PFSK-1 (cell line): ENCODE measurements at regions not wholly inside any gene's neighbourhood (a gene's known extent, or its start where the extent isn't known, plus 50 kb on each side); places are given as distances from the start of the nearest gene placed in this dataset.

Source experiments
- FOXP2 ChIP-seq: optimal IDR thresholded peaks from 2 replicates; pipeline ENCODE3; 2011; ENCODE audit warnings: borderline replicate concordance, control low read depth, inconsistent platforms; ENCODE audit not compliant: insufficient read depth; ENCODE audit errors: extremely low read length, extremely low read depth
- POLR2AphosphoS5 ChIP-seq: IDR thresholded peaks from 2 replicates; pipeline ENCODE4 v1.6.1; 2012; ENCODE audit warnings: low read depth, mild to moderate bottlenecking, control low read depth, low read length, moderate library complexity
- TAF1 ChIP-seq: IDR thresholded peaks from 2 replicates; pipeline ENCODE4 v1.6.1; 2012; ENCODE audit warnings: low read length, control low read depth, borderline replicate concordance; ENCODE audit not compliant: insufficient read depth
- TF ChIP-seq, protein P1 (sequence below), 2 experiments: IDR thresholded peaks; 2 replicates each; pipeline versions ENCODE4 v1.6.1 to v1.8.0; 2011 to 2012; ENCODE audit warnings: low read depth in 2 of 2, low read length in 2 of 2, control low read depth in 1 of 2, inconsistent platforms in 1 of 2, mild to moderate bottlenecking in 1 of 2, moderate library complexity in 1 of 2; ENCODE audit not compliant: insufficient read depth in 1 of 2

GRCh38 chr5:74464512-74465209 is 175.9 kb downstream of the ENC1 start:
- TF ChIP-seq, protein P1, sequence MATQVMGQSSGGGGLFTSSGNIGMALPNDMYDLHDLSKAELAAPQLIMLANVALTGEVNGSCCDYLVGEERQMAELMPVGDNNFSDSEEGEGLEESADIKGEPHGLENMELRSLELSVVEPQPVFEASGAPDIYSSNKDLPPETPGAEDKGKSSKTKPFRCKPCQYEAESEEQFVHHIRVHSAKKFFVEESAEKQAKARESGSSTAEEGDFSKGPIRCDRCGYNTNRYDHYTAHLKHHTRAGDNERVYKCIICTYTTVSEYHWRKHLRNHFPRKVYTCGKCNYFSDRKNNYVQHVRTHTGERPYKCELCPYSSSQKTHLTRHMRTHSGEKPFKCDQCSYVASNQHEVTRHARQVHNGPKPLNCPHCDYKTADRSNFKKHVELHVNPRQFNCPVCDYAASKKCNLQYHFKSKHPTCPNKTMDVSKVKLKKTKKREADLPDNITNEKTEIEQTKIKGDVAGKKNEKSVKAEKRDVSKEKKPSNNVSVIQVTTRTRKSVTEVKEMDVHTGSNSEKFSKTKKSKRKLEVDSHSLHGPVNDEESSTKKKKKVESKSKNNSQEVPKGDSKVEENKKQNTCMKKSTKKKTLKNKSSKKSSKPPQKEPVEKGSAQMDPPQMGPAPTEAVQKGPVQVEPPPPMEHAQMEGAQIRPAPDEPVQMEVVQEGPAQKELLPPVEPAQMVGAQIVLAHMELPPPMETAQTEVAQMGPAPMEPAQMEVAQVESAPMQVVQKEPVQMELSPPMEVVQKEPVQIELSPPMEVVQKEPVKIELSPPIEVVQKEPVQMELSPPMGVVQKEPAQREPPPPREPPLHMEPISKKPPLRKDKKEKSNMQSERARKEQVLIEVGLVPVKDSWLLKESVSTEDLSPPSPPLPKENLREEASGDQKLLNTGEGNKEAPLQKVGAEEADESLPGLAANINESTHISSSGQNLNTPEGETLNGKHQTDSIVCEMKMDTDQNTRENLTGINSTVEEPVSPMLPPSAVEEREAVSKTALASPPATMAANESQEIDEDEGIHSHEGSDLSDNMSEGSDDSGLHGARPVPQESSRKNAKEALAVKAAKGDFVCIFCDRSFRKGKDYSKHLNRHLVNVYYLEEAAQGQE (IDR thresholded peaks at IDR 0.05; ENCODE audit: insufficient read depth in 1 of 2, low read depth in 2 of 2, low read length in 2 of 2): no peak
- TF ChIP-seq FOXP2 (no peak), POLR2AphosphoS5 (no peak), TAF1 (no peak)
